Skeletal muscle satellite cell (primary cell): ENCODE measurements at regions not wholly inside any gene's neighbourhood (a gene's known extent, or its start where the extent isn't known, plus 50 kb on each side); places are given as distances from the start of the nearest gene placed in this dataset.
"Not testable (repeated sequence)": the region's sequence is repeated elsewhere in the genome, so short reads cannot be mapped to it uniquely, and the experiment has no call there.

ENCODE experiments used
- H3K27me3 ChIP-seq: 2 replicates; pipeline ENCODE4 v1.7.0; 2013; ENCODE audit warnings: low read length; ENCODE audit not compliant: control insufficient read depth, insufficient read depth
- H3K36me3 ChIP-seq: 2 replicates; pipeline ENCODE4 v1.7.0; 2013; ENCODE audit warnings: mild to moderate bottlenecking, control low read depth, low read length; ENCODE audit not compliant: insufficient read depth
- H3K4me1 ChIP-seq: 2 replicates; pipeline ENCODE4 v1.7.0; 2013; ENCODE audit warnings: low read length; ENCODE audit not compliant: control insufficient read depth, insufficient read depth
- H3K4me2 ChIP-seq: 2 replicates; pipeline ENCODE4 v1.7.0; 2013; ENCODE audit warnings: mild to moderate bottlenecking, low read length
- H3K4me3 ChIP-seq: 2 replicates; pipeline ENCODE4 v1.7.0; 2013; ENCODE audit warnings: low read length
- H3K9ac ChIP-seq: 2 replicates; pipeline ENCODE4 v1.7.0; 2013; ENCODE audit warnings: mild to moderate bottlenecking, low read depth, low read length, moderate library complexity
- H3K9me3 ChIP-seq: replicated peaks from 2 replicates; pipeline ENCODE4 v1.7.0; 2013; ENCODE audit warnings: mild to moderate bottlenecking, control low read depth, low read length

DNA sequence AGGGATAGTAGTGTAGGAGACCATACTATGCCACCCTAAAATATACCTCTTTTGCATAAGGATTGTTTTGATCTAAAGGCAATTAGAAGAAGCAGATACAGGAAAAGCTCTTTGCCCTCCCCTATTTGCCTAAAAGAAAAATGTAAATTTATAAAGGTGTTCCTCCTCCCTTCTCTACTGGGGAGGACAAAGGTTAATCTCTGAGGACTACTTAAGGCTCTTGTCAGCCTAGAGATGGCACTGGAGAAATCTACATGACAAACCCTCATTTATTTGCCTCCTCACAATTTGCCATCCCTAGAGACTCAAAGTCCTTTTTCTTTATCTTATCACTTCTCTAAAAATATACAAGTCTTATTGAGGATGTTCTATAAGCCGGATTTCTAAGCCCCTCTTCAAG is 1021.8 kb downstream of the STPG2 start:
- Histone ChIP-seq H3K4me1 (no peaks in the 10 kb centered on the region), H3K9ac (no peak overlapping the region), H3K4me3 (no peak overlapping the region), H3K27me3 (no peaks in the 10 kb centered on the region), H3K4me2 (no peak overlapping the region), H3K9me3 (no peaks in the 10 kb centered on the region), H3K36me3 (no peaks in the 10 kb centered on the region)

DNA sequence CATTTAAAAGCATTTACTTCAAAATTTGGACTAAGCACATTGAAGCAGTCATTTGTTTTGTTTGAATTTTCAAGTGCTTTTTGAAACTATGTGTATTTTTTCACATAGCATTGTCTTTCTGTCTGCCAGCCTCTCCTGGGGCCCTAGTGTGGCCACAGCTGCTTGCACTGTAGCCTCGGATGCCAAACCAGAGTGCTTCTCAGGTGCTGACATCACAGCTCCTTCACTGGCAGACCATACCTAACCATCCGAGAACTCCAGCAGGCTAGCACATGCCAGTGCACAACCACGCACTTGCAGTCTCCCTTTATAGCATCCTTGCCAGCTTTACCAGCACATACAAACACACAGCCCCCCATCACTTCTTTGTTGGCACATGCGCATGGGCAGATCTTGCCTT is 1019.7 kb downstream of the STPG2 start:
- Histone ChIP-seq H3K4me3 (no peak overlapping the region), H3K9ac (no peak overlapping the region), H3K9me3 (no peaks in the 10 kb centered on the region), H3K36me3 (no peaks in the 10 kb centered on the region), H3K4me1 (no peaks in the 10 kb centered on the region), H3K4me2 (no peak overlapping the region), H3K27me3 (no peaks in the 10 kb centered on the region)

DNA sequence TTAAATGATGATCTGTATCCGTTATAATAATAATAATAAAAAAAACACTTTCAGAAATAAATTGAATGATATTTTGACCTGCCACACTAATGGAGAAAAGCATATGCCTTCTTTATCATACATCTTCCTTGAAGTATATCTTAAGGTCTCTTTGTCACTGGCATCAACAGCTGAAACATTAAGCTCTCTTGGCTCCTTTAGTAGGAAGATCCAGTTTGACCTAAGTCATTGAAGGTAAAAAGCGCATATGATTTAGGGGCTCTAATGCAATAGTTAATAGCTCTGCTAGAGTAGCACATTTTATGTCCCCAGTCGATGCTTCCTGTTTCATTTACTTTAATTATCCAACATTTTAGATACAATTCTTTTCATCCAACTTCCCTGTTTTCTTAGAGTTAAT is 1010.8 kb downstream of the STPG2 start:
- H3K4me3 ChIP-seq = no peak overlapping the region
- H3K9ac ChIP-seq = no peak overlapping the region
- no peaks in the 10 kb centered on the region for H3K36me3 ChIP-seq
- H3K4me1 ChIP-seq = no peaks in the 10 kb centered on the region
- H3K4me2 ChIP-seq = no peak overlapping the region
- H3K9me3 ChIP-seq = no peaks in the 10 kb centered on the region
- no peaks in the 10 kb centered on the region for H3K27me3 ChIP-seq

DNA sequence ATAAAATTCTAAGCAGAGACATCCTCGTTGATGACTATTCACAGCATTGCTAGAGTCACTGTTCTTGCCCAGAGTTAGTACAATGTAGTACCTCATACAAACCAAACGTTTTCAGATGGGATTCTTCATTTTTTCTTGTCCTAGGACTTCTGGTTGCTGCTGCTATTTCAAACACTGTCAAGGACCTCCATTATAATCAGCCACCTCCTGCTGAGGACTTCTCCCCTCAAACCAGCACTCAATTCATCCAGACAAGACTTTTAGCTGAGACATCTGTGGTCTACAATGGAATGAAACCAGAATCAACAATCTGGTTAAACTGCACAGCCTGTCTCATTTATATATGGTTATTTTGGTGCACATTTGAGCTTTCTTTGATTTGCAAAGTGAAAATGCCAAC is 1008.8 kb downstream of the STPG2 start:
- Histone ChIP-seq H3K27me3 (no peaks in the 10 kb centered on the region), H3K9ac (no peak overlapping the region), H3K9me3 (no peaks in the 10 kb centered on the region), H3K36me3 (no peaks in the 10 kb centered on the region), H3K4me2 (no peak overlapping the region), H3K4me1 (no peaks in the 10 kb centered on the region), H3K4me3 (no peak overlapping the region)

DNA sequence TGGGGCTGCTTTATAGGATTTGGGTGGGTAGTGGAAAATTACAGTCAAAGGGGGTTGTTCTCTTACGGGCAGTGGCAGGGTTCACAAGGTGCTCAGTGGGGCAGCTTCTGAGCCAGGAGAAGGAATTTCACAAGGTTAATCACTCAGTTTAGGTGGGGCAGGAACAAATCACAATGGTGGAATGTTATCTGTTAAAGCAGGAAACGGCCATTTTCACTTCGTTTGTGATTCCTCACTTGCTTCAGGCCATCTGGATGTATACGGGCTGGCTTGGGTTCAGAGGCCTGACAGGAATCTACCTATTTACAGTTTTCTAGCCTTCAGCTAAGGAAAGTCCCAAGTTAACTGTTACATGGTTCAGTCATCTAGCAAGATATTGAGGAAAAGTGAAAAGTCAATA is 1003.5 kb downstream of the STPG2 start:
- no peak overlapping the region for H3K4me3 ChIP-seq

DNA sequence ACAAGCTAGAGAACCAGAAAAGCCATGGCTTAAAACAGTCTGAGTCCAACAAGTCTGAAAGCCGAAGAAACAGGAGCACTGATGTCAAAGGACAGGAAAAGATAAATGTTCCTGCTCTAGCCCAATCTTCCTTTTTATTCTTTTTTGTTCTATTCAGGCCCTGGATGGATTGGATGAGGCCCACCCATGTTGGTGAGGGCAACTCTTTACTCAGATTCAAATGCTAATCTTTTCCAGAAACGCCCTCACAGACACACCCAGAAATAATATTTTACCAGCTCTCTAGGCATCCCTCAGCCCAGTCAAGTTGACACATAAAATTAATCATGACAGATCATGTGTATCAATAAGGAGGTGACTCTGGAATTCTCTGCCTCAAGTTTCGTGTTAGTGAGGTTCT is 1002.7 kb downstream of the STPG2 start:
- H3K4me3 ChIP-seq = no peak overlapping the region
- H3K27me3 ChIP-seq = no peaks in the 10 kb centered on the region
- no peaks in the 10 kb centered on the region for H3K4me1 ChIP-seq
- peaks cover under 1% of the 10 kb centered on the region for H3K9me3 ChIP-seq
- no peaks in the 10 kb centered on the region for H3K36me3 ChIP-seq
- H3K4me2 ChIP-seq = no peak overlapping the region
- H3K9ac ChIP-seq = no peak overlapping the region

More for the DNA sequence above, 1003.5 kb downstream of the STPG2 start:
- H3K27me3 ChIP-seq = no peaks in the 10 kb centered on the region
- H3K9ac ChIP-seq = no peak overlapping the region
- H3K4me2 ChIP-seq = no peak overlapping the region
- H3K4me1 ChIP-seq = no peaks in the 10 kb centered on the region
- H3K9me3 ChIP-seq = no peaks in the 10 kb centered on the region
- no peaks in the 10 kb centered on the region for H3K36me3 ChIP-seq

DNA sequence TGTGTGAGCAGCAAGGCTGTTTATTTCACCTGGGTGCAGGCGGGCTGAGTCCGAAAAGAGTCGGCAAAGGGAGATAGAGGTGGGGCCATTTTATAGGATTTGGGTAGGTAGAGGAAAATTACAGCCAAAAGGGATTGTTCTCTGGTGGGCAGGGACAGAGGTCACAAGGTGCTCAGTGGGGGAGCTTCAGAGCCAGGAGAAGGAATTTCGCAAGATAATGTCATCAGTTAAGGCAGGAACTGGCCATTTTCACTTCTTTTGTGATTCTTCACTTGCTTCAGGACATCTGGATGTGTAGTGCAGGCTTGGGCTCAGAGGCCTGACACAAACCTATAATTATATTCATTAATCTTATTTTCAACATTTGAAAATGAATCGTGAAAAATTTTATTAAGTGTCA is 1001.9 kb downstream of the STPG2 start:
- H3K9ac ChIP-seq, H3K27me3 ChIP-seq, H3K9me3 ChIP-seq, H3K4me1 ChIP-seq, H3K4me3 ChIP-seq, H3K36me3 ChIP-seq, H3K4me2 ChIP-seq: not testable (repeated sequence)

DNA sequence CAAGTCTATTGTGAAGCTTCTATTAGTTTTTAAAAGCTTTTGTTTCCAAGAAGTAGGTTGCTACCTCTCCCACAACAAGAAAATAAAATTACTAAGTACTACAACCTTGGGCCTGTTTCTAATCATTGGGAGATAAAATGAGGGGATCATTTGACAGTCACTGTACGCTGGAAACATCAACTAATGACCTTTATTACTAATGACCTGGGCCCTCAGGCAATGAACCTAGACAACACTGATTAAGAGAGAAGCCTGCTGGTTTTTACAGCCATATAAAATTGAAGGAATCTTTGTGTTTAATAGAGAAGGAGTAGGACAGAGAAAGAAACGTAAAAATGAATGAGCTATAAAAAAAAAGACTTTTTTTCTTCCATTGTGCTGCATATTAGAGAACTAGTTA is 1000.9 kb downstream of the STPG2 start:
- Histone ChIP-seq H3K9me3 (peaks cover 4% of the 10 kb centered on the region), H3K36me3 (no peaks in the 10 kb centered on the region), H3K4me2 (no peak overlapping the region), H3K27me3 (no peaks in the 10 kb centered on the region), H3K4me3 (no peak overlapping the region), H3K9ac (no peak overlapping the region), H3K4me1 (no peaks in the 10 kb centered on the region)

DNA sequence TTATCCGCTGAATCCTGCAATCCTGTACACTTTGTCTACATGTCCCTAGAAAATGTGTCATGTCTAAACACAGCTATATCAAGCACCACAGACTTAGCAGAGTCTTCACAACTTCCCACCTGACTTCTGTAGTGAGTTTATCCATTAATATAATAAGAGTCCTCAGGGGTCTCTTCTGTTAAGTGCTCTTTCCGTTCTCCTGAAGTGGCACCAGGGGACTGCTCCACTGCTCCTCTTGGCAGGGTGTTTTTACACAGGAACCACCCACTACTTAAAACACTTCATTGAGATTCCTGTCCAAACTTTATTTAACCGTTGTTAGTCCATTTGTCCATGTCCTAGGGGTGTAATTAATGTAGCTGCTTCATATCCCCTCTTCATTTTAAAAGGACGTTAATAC is 1000.4 kb downstream of the STPG2 start:
- no peaks in the 10 kb centered on the region for H3K27me3 ChIP-seq
- H3K4me1 ChIP-seq = no peaks in the 10 kb centered on the region
- H3K4me3 ChIP-seq = no peak overlapping the region
- H3K4me2 ChIP-seq = no peak overlapping the region
- no peak overlapping the region for H3K9ac ChIP-seq
- H3K36me3 ChIP-seq = no peaks in the 10 kb centered on the region
- H3K9me3 ChIP-seq = peaks cover 4% of the 10 kb centered on the region

DNA sequence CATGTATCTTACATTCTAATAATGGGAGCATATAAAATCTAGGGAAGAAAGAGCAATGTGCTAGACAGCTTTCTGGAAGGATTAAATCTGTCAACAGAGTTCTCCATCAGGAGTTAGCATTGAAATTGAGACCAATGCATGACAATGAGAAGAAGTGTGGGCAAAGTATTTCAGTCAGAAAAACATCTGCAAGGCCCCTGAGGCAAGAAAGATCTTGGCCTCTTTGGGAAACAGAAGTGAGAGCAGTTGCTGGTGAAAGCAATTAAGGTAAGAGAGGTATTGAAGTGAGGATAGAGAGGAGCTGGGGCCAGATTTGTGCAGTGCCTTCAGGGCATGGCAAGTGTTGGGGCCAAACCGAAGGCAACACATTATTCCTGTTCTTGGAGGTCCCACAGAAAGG is 999.1 kb downstream of the STPG2 start:
- no peak overlapping the region for H3K9ac ChIP-seq
- H3K9me3 ChIP-seq = peaks cover 4% of the 10 kb centered on the region
- no peaks in the 10 kb centered on the region for H3K27me3 ChIP-seq
- no peak overlapping the region for H3K4me2 ChIP-seq
- H3K4me1 ChIP-seq = no peaks in the 10 kb centered on the region
- H3K4me3 ChIP-seq = no peak overlapping the region
- H3K36me3 ChIP-seq = no peaks in the 10 kb centered on the region

DNA sequence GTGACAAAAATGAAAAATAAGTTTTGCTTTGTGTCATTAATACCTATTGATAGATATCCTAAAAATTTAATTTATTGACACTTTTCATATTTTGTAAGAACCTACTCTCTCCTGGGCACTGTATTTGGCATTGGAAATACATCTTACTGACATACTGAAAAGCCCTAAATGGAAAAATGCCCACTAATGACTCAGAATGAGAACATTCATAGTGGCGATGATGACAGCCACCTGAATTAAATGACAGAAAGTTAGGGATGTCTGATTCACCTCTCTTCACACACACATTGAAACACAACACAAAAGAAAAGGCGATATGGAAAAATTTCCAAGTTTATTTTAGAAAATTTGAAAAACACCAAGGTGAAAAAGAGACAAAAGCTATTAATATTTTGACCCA is 992.3 kb downstream of the STPG2 start:
- no peak overlapping the region for H3K4me2 ChIP-seq
- H3K4me1 ChIP-seq = no peaks in the 10 kb centered on the region
- no peaks in the 10 kb centered on the region for H3K36me3 ChIP-seq
- no peaks in the 10 kb centered on the region for H3K27me3 ChIP-seq
- no peaks in the 10 kb centered on the region for H3K9me3 ChIP-seq
- no peak overlapping the region for H3K9ac ChIP-seq
- H3K4me3 ChIP-seq = no peak overlapping the region

DNA sequence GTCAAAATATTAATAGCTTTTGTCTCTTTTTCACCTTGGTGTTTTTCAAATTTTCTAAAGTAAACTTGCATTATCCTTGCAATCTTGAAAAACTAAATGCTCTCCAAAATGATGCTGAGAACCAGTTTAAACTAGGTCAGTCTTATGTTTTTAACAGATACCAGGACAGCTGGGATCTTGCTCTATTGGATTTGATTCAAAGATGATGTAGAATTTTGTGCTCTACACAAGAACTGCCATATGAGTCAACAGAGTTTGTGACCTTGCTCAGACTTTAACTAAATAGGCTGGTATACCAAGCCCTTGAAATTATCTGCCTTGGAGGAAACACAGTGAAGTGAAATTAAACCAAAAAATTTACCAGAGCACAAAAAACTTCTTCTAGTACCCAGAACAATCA is 991.1 kb downstream of the STPG2 start:
- Histone ChIP-seq H3K4me1 (no peaks in the 10 kb centered on the region), H3K9ac (no peak overlapping the region), H3K9me3 (no peaks in the 10 kb centered on the region), H3K27me3 (no peaks in the 10 kb centered on the region), H3K4me3 (no peak overlapping the region), H3K36me3 (no peaks in the 10 kb centered on the region), H3K4me2 (no peak overlapping the region)

DNA sequence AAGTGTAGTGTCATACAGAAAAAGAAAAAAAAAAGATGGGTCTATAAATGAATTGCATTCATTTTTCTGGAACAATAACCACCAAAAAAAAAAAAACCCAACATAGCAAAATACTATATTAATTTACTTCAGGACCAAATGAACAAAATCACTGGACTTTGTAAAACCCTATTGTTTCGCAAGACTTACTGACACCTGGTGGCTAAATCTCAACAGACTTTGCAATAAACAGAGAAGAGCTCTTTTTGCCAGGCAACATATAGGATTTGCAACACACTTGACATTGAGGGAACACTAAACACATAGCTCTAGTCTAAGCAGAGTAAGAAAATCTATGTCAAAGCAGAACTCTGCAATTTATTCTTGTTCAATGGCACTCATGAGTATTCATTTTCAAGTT is 990.2 kb downstream of the STPG2 start:
- Histone ChIP-seq H3K4me1 (no peaks in the 10 kb centered on the region), H3K9ac (no peak overlapping the region), H3K4me2 (no peak overlapping the region), H3K27me3 (no peaks in the 10 kb centered on the region), H3K9me3 (no peaks in the 10 kb centered on the region), H3K36me3 (no peaks in the 10 kb centered on the region), H3K4me3 (no peak overlapping the region)
